Mammary epithelial cell (primary cell): ENCODE measurements at regions not wholly inside any gene's neighbourhood (a gene's known extent, or its start where the extent isn't known, plus 50 kb on each side); places are given as distances from the start of the nearest gene placed in this dataset.

Experiments used
- CTCF ChIP-seq, 2 donors: IDR thresholded peaks in 1 of 2; conservative IDR thresholded peaks in 1 of 2; 2 replicates each; pipeline ENCODE4 v1.5.1; 2011 to 2012; ENCODE audit warnings: inconsistent platforms in 2 of 2, low read length in 2 of 2, mild to moderate bottlenecking in 2 of 2, control low read depth in 1 of 2, low read depth in 1 of 2; ENCODE audit not compliant: insufficient read depth in 1 of 2; ENCODE audit errors: extremely low read depth in 1 of 2
- EZH2 ChIP-seq: IDR thresholded peaks from 2 replicates; pipeline ENCODE4 v1.6.1; 2012; ENCODE audit warnings: low read length, inconsistent platforms, borderline replicate concordance

- TF ChIP-seq CTCF (conservative IDR thresholded peaks at IDR 0.05 in 1 of 2, IDR thresholded peaks at IDR 0.05 in 1 of 2; ENCODE audit: extremely low read depth in 1 of 2, insufficient read depth in 1 of 2, low read depth in 1 of 2, low read length in 2 of 2), result no peak
- TF ChIP-seq EZH2, result no peak
These were observed 150.7 kb upstream of the SYNDIG1 start for GRCh38 chr20:24318569-24319352.
